MCF 10A (cell line): ENCODE measurements at regions not wholly inside any gene's neighbourhood (a gene's known extent, or its start where the extent isn't known, plus 50 kb on each side); places are given as distances from the start of the nearest gene placed in this dataset.
"Not testable (repeated sequence)": the region's sequence is repeated elsewhere in the genome, so short reads cannot be mapped to it uniquely, and the experiment has no call there.

Experiments
- BruUV-seq: library from RNA; stranded (reverse); fragments of 400-500 nt; replicated peaks from 2 replicates; lab custom pipeline; 2021; lab: Mats Ljungman, UMichigan
- CTCF ChIA-PET: fragments of 300-600 bp; sonication (Branson Sonifier 250); formaldehyde crosslinking; extraction: SDS; loops from one replicate; lab custom pipeline; 2021; ENCODE audit warnings: antibody characterized with exemption, inconsistent platforms; lab: Yijun Ruan, JAX
- POLR2A ChIA-PET: fragments of 300-600, 350-650 bp; sonication (Branson Sonifier 250); formaldehyde crosslinking; extraction: SDS; loops from one replicate; lab custom pipeline; 2020; ENCODE audit warnings: antibody characterized with exemption, inconsistent platforms; lab: Yijun Ruan, JAX
- DNase-seq: peaks from one replicate; pipeline ENCODE4 v3.0.0-alpha.2; 2018; ENCODE audit not compliant: unreplicated experiment
- H3K27ac Mint-ChIP-seq: one replicate; pipeline ENCODE4 v1.8.0; 2022; ENCODE audit warnings: mild to moderate bottlenecking, low read depth, mixed read lengths; ENCODE audit not compliant: unreplicated experiment
- H3K27me3 Mint-ChIP-seq: one replicate; pipeline ENCODE4 v1.8.0; 2022; ENCODE audit warnings: mixed read lengths; ENCODE audit not compliant: insufficient read depth, unreplicated experiment
- H3K36me3 Mint-ChIP-seq: one replicate; pipeline ENCODE4 v1.8.0; 2022; ENCODE audit warnings: mild to moderate bottlenecking, moderate library complexity, mixed read lengths; ENCODE audit not compliant: insufficient read depth, unreplicated experiment
- H3K4me1 Mint-ChIP-seq: one replicate; pipeline ENCODE4 v1.8.0; 2022; ENCODE audit warnings: mixed read lengths; ENCODE audit not compliant: insufficient read depth, unreplicated experiment
- H3K4me3 Mint-ChIP-seq: one replicate; pipeline ENCODE4 v1.8.0; 2022; ENCODE audit warnings: mild to moderate bottlenecking, moderate library complexity, mixed read lengths; ENCODE audit not compliant: unreplicated experiment
- H3K9me3 Mint-ChIP-seq: one replicate; pipeline ENCODE4 v1.8.0; 2022; ENCODE audit warnings: mixed read lengths; ENCODE audit not compliant: unreplicated experiment
- CTCF ChIP-seq: fragments of 200-600 bp; IDR thresholded peaks from one replicate; pipeline ENCODE4 v1.8.0; 2022; ENCODE audit warnings: antibody characterized with exemption, mild to moderate bottlenecking; ENCODE audit not compliant: unreplicated experiment
- intact Hi-C: fragments of 100-400 bp; cut with micrococcal nuclease; formaldehyde crosslinking; loops from 2 replicates; pipeline ENCODE4 v1.14.1; 2022

- Mint-ChIP-seq H3K27ac (no peak overlapping the region), H3K4me1 (no peaks in the 10 kb centered on the region), H3K4me3 (no peak overlapping the region), H3K9me3 (peaks cover 13% of the 10 kb centered on the region), H3K36me3 (peaks cover 6% of the 10 kb centered on the region), H3K27me3 (no peaks in the 10 kb centered on the region)
- no TSS peak for BruUV-seq
- TF ChIP-seq CTCF, result no peak
- intact Hi-C loops, result no loop called here
- ChIA-PET CTCF (no interaction called here), POLR2A (no interaction called here)
- DNase-seq, result no peak
These were observed 434.8 kb upstream of the HTR1E start for GRCh38 chr6:86502497-86502896.

- Mint-ChIP-seq H3K9me3 (peaks cover 24% of the 10 kb centered on the region), H3K4me3 (no peak overlapping the region), H3K27me3 (no peaks in the 10 kb centered on the region), H3K36me3 (peaks cover 6% of the 10 kb centered on the region), H3K27ac (no peak overlapping the region), H3K4me1 (no peaks in the 10 kb centered on the region)
- BruUV-seq, result no TSS peak
- intact Hi-C loops, result no loop called here
- no peak for DNase-seq
- ChIA-PET POLR2A (no interaction called here), CTCF (no interaction called here)
- TF ChIP-seq CTCF, result no peak
These were observed 437.3 kb upstream of the HTR1E start for GRCh38 chr6:86500035-86500434.

- H3K27ac Mint-ChIP-seq, POLR2A ChIA-PET, DNase-seq, BruUV-seq, H3K36me3 Mint-ChIP-seq, CTCF ChIA-PET, intact Hi-C loops, H3K4me3 Mint-ChIP-seq, H3K27me3 Mint-ChIP-seq, H3K4me1 Mint-ChIP-seq: not testable (repeated sequence)
- H3K9me3 Mint-ChIP-seq, result peaks cover 24% of the 10 kb centered on the region
These were observed 448.3 kb upstream of the HTR1E start for GRCh38 chr6:86489042-86489441.

- BruUV-seq, result no TSS peak
- intact Hi-C loops, result no loop called here
These were observed 449.6 kb upstream of the HTR1E start for GRCh38 chr6:86487660-86488221.

GRCh38 chr6:86478316-86478715 lies 459.0 kb upstream of the HTR1E start:
- H3K4me1 Mint-ChIP-seq, H3K9me3 Mint-ChIP-seq, H3K27me3 Mint-ChIP-seq, BruUV-seq, H3K27ac Mint-ChIP-seq, DNase-seq, H3K36me3 Mint-ChIP-seq, H3K4me3 Mint-ChIP-seq, intact Hi-C loops, CTCF ChIA-PET: not testable (repeated sequence)
- POLR2A ChIA-PET, result interaction anchor here (1.2 kb wide), 1 partner anchor 67 kb away, joined by 3 read pairs; no protein-coding TSS in a partner anchor

More at GRCh38 chr6:86487660-86488221, 449.6 kb upstream of the HTR1E start:
- H3K4me1 Mint-ChIP-seq, result no peaks in the 10 kb centered on the region
- POLR2A ChIA-PET, result no interaction called here
- no peaks in the 10 kb centered on the region for H3K27me3 Mint-ChIP-seq
- no peak for TF ChIP-seq CTCF
- H3K27ac Mint-ChIP-seq, result no peak overlapping the region
- CTCF ChIA-PET, result no interaction called here
- no peak for DNase-seq
- no peaks in the 10 kb centered on the region for H3K36me3 Mint-ChIP-seq
- peaks cover 24% of the 10 kb centered on the region for H3K9me3 Mint-ChIP-seq
- no peak overlapping the region for H3K4me3 Mint-ChIP-seq
